Keratinocyte (primary cell): ENCODE measurements at regions not wholly inside any gene's neighbourhood (a gene's known extent, or its start where the extent isn't known, plus 50 kb on each side); places are given as distances from the start of the nearest gene placed in this dataset.

Experiments
- DNase-seq: peaks from one replicate; pipeline ENCODE4 v3.0.0-alpha.2; 2011; ENCODE audit warnings: low read depth, missing footprints, low spot score
- FAIRE-seq: peaks from 2 replicates; lab custom pipeline; 2011; peaks lifted over from hg19 to GRCh38; lab: Jason Lieb, UNC
- H2AFZ ChIP-seq: 2 replicates; pipeline ENCODE4 v1.6.0; 2012; ENCODE audit warnings: low read length, control low read depth, inconsistent platforms; ENCODE audit not compliant: control insufficient read depth
- H3K27ac ChIP-seq: 2 replicates; pipeline ENCODE4 v1.5.1; 2011; ENCODE audit warnings: low read length; ENCODE audit not compliant: control insufficient read depth, insufficient read depth
- H3K27me3 ChIP-seq: 3 replicates; pipeline ENCODE4 v1.6.0; 2011; ENCODE audit warnings: low read length; ENCODE audit not compliant: control insufficient read depth, insufficient read depth; ENCODE audit errors: extremely low read depth
- H3K36me3 ChIP-seq, 2 experiments: 2 replicates in 1 of 2; 3 replicates in 1 of 2; pipeline ENCODE4 v1.5.1; 2011; ENCODE audit warnings: low read length in 2 of 2, mild to moderate bottlenecking in 1 of 2; ENCODE audit not compliant: control insufficient read depth in 2 of 2, insufficient read depth in 2 of 2; ENCODE audit errors: extremely low read depth in 1 of 2
- H3K4me1 ChIP-seq: 3 replicates; pipeline ENCODE4 v1.5.1; 2011; ENCODE audit warnings: low read length; ENCODE audit not compliant: control insufficient read depth, insufficient read depth; ENCODE audit errors: extremely low read depth
- H3K4me2 ChIP-seq: 3 replicates; pipeline ENCODE4 v1.6.0; 2011; ENCODE audit warnings: low read depth, low read length; ENCODE audit not compliant: control insufficient read depth, insufficient read depth; ENCODE audit errors: extremely low read depth
- H3K4me3 ChIP-seq, 3 experiments: fragments of 200-600 bp in 1 of 3; sonication (generic) in 1 of 3; 2 replicates in 2 of 3; 3 replicates in 1 of 3; pipeline ENCODE4 v1.5.1; 2011 to 2016; ENCODE audit warnings: low read length in 3 of 3, mild to moderate bottlenecking in 3 of 3, control low read depth in 2 of 3, inconsistent platforms in 1 of 3, low read depth in 1 of 3, mixed read lengths in 1 of 3, mixed run types in 1 of 3, moderate library complexity in 1 of 3; ENCODE audit not compliant: control insufficient read depth in 2 of 3, insufficient read depth in 2 of 3; ENCODE audit errors: extremely low read depth in 1 of 3
- H3K79me2 ChIP-seq: 2 replicates; pipeline ENCODE4 v1.6.0; 2012; ENCODE audit warnings: low read length; ENCODE audit not compliant: control insufficient read depth, insufficient read depth
- H3K9ac ChIP-seq: 3 replicates; pipeline ENCODE4 v1.6.0; 2011; ENCODE audit warnings: low read length; ENCODE audit not compliant: control insufficient read depth, insufficient read depth; ENCODE audit errors: extremely low read depth
- H3K9me1 ChIP-seq: 3 replicates; pipeline ENCODE4 v1.6.0; 2011; ENCODE audit warnings: low read length; ENCODE audit not compliant: control insufficient read depth, insufficient read depth; ENCODE audit errors: extremely low read depth
- H3K9me3 ChIP-seq: 2 replicates; pipeline ENCODE4 v1.5.1; 2012; ENCODE audit warnings: low read depth, low read length; ENCODE audit not compliant: control insufficient read depth
- H4K20me1 ChIP-seq: 3 replicates; pipeline ENCODE4 v1.6.0; 2011; ENCODE audit warnings: low read length; ENCODE audit not compliant: control insufficient read depth, insufficient read depth; ENCODE audit errors: extremely low read depth
- CTCF ChIP-seq, 3 experiments: IDR thresholded peaks in 1 of 3; conservative IDR thresholded peaks in 1 of 3; optimal IDR thresholded peaks in 1 of 3; 2 replicates in 2 of 3; 3 replicates in 1 of 3; pipeline versions ENCODE3 to v1.5.1; 2011; ENCODE audit warnings: low read length in 3 of 3, mild to moderate bottlenecking in 3 of 3, moderate library complexity in 2 of 3, control low read depth in 1 of 3, inconsistent platforms in 1 of 3; ENCODE audit not compliant: insufficient read depth in 2 of 3; ENCODE audit errors: extremely low read depth in 1 of 3
- EZH2 ChIP-seq: IDR thresholded peaks from one replicate; pipeline ENCODE4 v1.6.1; 2012; ENCODE audit warnings: inconsistent platforms, mild to moderate bottlenecking, low read length, moderate library complexity
- dilution Hi-C: fragments of 300-500 bp; cut with MboI; formaldehyde crosslinking; loops from one replicate; pipeline ENCODE4 v1.7.0; 2020; ENCODE audit warnings: low sequenced_read_pairs; ENCODE audit not compliant: extremely low pct_ligation_motif_present

GRCh38 chrX:13232484-13232883 is 87.4 kb downstream of the ATXN3L start:
- H3K4me1 ChIP-seq, result no peaks in the 10 kb centered on the region
- H2AFZ ChIP-seq, result no peak overlapping the region
- H4K20me1 ChIP-seq, result no peaks in the 10 kb centered on the region
- no peaks in the 10 kb centered on the region for H3K9me1 ChIP-seq
- no peak overlapping the region for H3K4me3 ChIP-seq
- DNase-seq, result no peak
- no peaks in the 10 kb centered on the region for H3K9me3 ChIP-seq
- no peaks in the 10 kb centered on the region for H3K27me3 ChIP-seq
- H3K27ac ChIP-seq, result no peak overlapping the region
- H3K79me2 ChIP-seq, result no peaks in the 10 kb centered on the region
- TF ChIP-seq EZH2 (no peak), CTCF (optimal IDR thresholded peaks at IDR 0.05 in 1 of 3, IDR thresholded peaks at IDR 0.05 in 1 of 3, conservative IDR thresholded peaks at IDR 0.05 in 1 of 3; ENCODE audit: extremely low read depth in 1 of 3, insufficient read depth in 2 of 3, low read length in 3 of 3) (no peak)
- dilution Hi-C loops, result no loop called here
- no peak overlapping the region for H3K4me2 ChIP-seq
- no peak overlapping the region for H3K9ac ChIP-seq
- no peak for FAIRE-seq
- no peaks in the 10 kb centered on the region for H3K36me3 ChIP-seq

GRCh38 chrX:13226214-13226613 is 93.6 kb downstream of the ATXN3L start:
- dilution Hi-C loops, result loop anchor here (10.0 kb wide), 1 partner anchor 239 kb away; no protein-coding TSS in a partner anchor

More at GRCh38 chrX:13226214-13226613, 93.6 kb downstream of the ATXN3L start:
- Histone ChIP-seq H4K20me1 (no peaks in the 10 kb centered on the region), H3K27me3 (no peaks in the 10 kb centered on the region), H3K9me1 (no peaks in the 10 kb centered on the region), H3K9me3 (no peaks in the 10 kb centered on the region), H3K79me2 (no peaks in the 10 kb centered on the region), H2AFZ (no peak overlapping the region), H3K27ac (no peak overlapping the region), H3K4me2 (no peak overlapping the region), H3K4me1 (peaks cover 18% of the 10 kb centered on the region), H3K4me3 (no peak overlapping the region), H3K36me3 (no peaks in the 10 kb centered on the region), H3K9ac (no peak overlapping the region)
- FAIRE-seq (no peak), DNase-seq (no peak)
- no peak for TF ChIP-seq CTCF (optimal IDR thresholded peaks at IDR 0.05 in 1 of 3, IDR thresholded peaks at IDR 0.05 in 1 of 3, conservative IDR thresholded peaks at IDR 0.05 in 1 of 3; ENCODE audit: extremely low read depth in 1 of 3, insufficient read depth in 2 of 3, low read length in 3 of 3)
- TF ChIP-seq EZH2, result no peak
